ENCODE measurements at regions not wholly inside any gene's neighbourhood (a gene's known extent, or its start where the extent isn't known, plus 50 kb on each side); places are given as distances from the start of the nearest gene placed in this dataset.
"Not testable (repeated sequence)": the region's sequence is repeated elsewhere in the genome, so short reads cannot be mapped to it uniquely, and the experiment has no call there.

DNA sequence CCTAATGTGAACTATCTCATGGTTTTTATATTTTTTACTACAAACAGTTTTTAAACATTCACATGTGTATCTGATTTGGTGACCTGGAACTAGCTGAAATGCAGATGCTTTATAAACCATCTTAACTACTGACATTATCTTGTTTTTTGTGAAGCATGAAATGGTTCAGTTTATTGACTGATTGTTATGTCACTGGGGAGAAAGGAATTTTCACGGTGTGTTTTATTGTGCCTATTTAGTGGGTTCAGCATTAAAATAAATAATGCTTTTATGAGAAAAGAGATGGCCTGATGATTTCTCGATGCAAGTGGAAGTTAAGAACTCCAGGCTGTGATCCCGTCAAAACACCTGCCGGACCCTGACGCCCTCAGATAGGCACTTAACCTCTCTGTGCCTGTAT lies 79.9 kb upstream of the KIF26B start:
- H3K4me3 ChIP-seq (ENCODE audit: low read depth, poor library complexity, severe bottlenecking) = no peak overlapping the region
- no peak for DNase-seq (ENCODE audit: low spot score in 2 of 2)
- intact Hi-C loops (cut with DNase I; ENCODE audit: low total_unique reads) = no loop called here
- 81 to 83% methylated on average over 5 of the region's 5 CpGs for WGBS, 2 donors
- TF ChIP-seq, protein P1, sequence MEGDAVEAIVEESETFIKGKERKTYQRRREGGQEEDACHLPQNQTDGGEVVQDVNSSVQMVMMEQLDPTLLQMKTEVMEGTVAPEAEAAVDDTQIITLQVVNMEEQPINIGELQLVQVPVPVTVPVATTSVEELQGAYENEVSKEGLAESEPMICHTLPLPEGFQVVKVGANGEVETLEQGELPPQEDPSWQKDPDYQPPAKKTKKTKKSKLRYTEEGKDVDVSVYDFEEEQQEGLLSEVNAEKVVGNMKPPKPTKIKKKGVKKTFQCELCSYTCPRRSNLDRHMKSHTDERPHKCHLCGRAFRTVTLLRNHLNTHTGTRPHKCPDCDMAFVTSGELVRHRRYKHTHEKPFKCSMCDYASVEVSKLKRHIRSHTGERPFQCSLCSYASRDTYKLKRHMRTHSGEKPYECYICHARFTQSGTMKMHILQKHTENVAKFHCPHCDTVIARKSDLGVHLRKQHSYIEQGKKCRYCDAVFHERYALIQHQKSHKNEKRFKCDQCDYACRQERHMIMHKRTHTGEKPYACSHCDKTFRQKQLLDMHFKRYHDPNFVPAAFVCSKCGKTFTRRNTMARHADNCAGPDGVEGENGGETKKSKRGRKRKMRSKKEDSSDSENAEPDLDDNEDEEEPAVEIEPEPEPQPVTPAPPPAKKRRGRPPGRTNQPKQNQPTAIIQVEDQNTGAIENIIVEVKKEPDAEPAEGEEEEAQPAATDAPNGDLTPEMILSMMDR (IDR thresholded peaks at IDR 0.05) = no peak
- TF ChIP-seq POLR2A (IDR thresholded peaks at IDR 0.05) = no peak

- intact Hi-C loops (cut with DNase I; ENCODE audit: low total_unique reads) = no loop called here
- DNase-seq (ENCODE audit: low spot score in 2 of 2) = no peak
- TF ChIP-seq, protein P1 (IDR thresholded peaks at IDR 0.05) = no peak
- TF ChIP-seq POLR2A (IDR thresholded peaks at IDR 0.05) = no peak
- H3K4me3 ChIP-seq (ENCODE audit: low read depth, poor library complexity, severe bottlenecking) = no peak overlapping the region
- 39 to 45% methylated on average over 6 of the region's 6 CpGs for WGBS, 2 donors
Observed at GRCh38 chr1:245074232-245074747, 80.5 kb upstream of the KIF26B start.

- TF ChIP-seq, protein P1 (IDR thresholded peaks at IDR 0.05) = no peak
- no peak for DNase-seq (ENCODE audit: low spot score in 2 of 2)
- H3K4me3 ChIP-seq (ENCODE audit: low read depth, poor library complexity, severe bottlenecking) = no peak overlapping the region
- intact Hi-C loops (cut with DNase I; ENCODE audit: low total_unique reads) = no loop called here
- 92 to 97% methylated on average over 10 of the region's 10 CpGs for WGBS, 2 donors
Observed at GRCh38 chr1:245070836-245071615, 83.8 kb upstream of the KIF26B start.

DNA sequence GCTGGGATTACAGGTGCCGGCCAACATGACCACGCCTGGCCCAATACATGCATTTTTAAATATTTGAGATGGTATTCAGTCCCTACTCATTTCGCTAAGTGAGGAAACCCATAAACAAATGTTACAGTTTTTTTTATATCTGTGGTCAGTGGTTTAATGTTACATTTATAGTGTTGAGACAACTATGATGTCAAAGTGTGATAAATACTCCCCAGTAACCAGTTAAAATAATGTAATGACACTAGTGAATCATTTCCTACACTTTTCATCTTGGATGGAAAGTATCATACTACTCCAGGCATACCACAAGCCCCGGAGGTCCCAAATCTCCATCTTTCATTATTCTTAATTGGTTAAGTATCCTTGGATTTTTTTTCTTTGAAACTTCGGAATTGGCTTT lies 87.5 kb upstream of the KIF26B start:
- DNase-seq (ENCODE audit: low spot score in 2 of 2) = no peak
- intact Hi-C loops (cut with DNase I; ENCODE audit: low total_unique reads) = no loop called here
- WGBS, 2 donors = 92 to 95% methylated on average over 5 of the region's 5 CpGs
- TF ChIP-seq, protein P1 (IDR thresholded peaks at IDR 0.05) = no peak
- no peak for TF ChIP-seq POLR2A (IDR thresholded peaks at IDR 0.05)
- H3K4me3 ChIP-seq (ENCODE audit: low read depth, poor library complexity, severe bottlenecking) = no peak overlapping the region

GRCh38 chr1:245062741-245063305 lies 92.0 kb upstream of the KIF26B start:
- TF ChIP-seq POLR2A (IDR thresholded peaks at IDR 0.05) = no peak
- TF ChIP-seq, protein P1 (IDR thresholded peaks at IDR 0.05) = no peak
- intact Hi-C loops (cut with DNase I; ENCODE audit: low total_unique reads) = no loop called here
- WGBS, 2 donors = 89 to 93% methylated on average over 5 of the region's 5 CpGs
- no peak for DNase-seq (ENCODE audit: low spot score in 2 of 2)
- no peak overlapping the region for H3K4me3 ChIP-seq (ENCODE audit: low read depth, poor library complexity, severe bottlenecking)

- H3K4me3 ChIP-seq (ENCODE audit: low read depth, poor library complexity, severe bottlenecking); DNase-seq (ENCODE audit: low spot score in 2 of 2); intact Hi-C loops (cut with DNase I; ENCODE audit: low total_unique reads): not testable (repeated sequence)
- 90 to 92% methylated on average over 4 of the region's 4 CpGs for WGBS, 2 donors
Observed at GRCh38 chr1:245061808-245062207, 93.0 kb upstream of the KIF26B start.

Measured in lower leg skin (tissue), 4 donors.